K562 (cell line): ENCODE measurements at regions not wholly inside any gene's neighbourhood (a gene's known extent, or its start where the extent isn't known, plus 50 kb on each side); places are given as distances from the start of the nearest gene placed in this dataset.

ENCODE experiments used
- ATAC-seq: fragments of 200-7000 bp; cut with Tn5 transposase; 3 replicates; pipeline ENCODE4 v1.9.1; 2020; ENCODE audit warnings: moderate library complexity
- BruUV-seq: library from RNA; stranded (reverse); fragments of 400-500 nt; replicated peaks from 2 replicates; lab custom pipeline; 2021; lab: Mats Ljungman, UMichigan
- CTCF ChIA-PET: fragments of 300-600 bp; formaldehyde crosslinking; extraction: SDS; loops from one replicate; lab custom pipeline; 2021; ENCODE audit warnings: low intra/inter-chr PET ratio; lab: Yijun Ruan, JAX
- POLR2A ChIA-PET: fragments of 300-600, 350-650 bp; sonication (Branson Sonifier 250); formaldehyde crosslinking; extraction: SDS; loops from one replicate; lab custom pipeline; 2021; ENCODE audit warnings: antibody characterized with exemption, inconsistent platforms; lab: Yijun Ruan, JAX
- DNase-seq, 4 experiments: peaks; one replicate each; pipeline versions ENCODE4 v3.0.0 to v3.0.0-alpha.2; 2011 to 2018; ENCODE audit warnings: low spot score in 3 of 4, mixed read lengths in 3 of 4; ENCODE audit errors: extremely low read depth in 1 of 4
- FAIRE-seq: peaks from 2 replicates; lab custom pipeline; 2011; peaks lifted over from hg19 to GRCh38; lab: Jason Lieb, UNC
- H2AFZ ChIP-seq: 2 replicates; pipeline ENCODE4 v1.6.0; 2011; ENCODE audit warnings: low read depth, low read length, control low read depth, inconsistent platforms
- H3K27ac ChIP-seq: fragments of 200-600 bp; 3 replicates; pipeline ENCODE4 v1.8.0; 2011; ENCODE audit warnings: low read depth, mild to moderate bottlenecking, control low read depth, inconsistent platforms, low read length, moderate library complexity, mixed read lengths; ENCODE audit errors: extremely low read depth
- H3K27me3 ChIP-seq, 2 experiments: fragments of 300-600 bp in 1 of 2; 2 replicates in 1 of 2; 3 replicates in 1 of 2; pipeline versions ENCODE4 v1.6.0 to v1.8.0; 2011; ENCODE audit warnings: inconsistent platforms in 2 of 2, low read length in 2 of 2, mild to moderate bottlenecking in 1 of 2, mixed read lengths in 1 of 2, moderate library complexity in 1 of 2; ENCODE audit not compliant: control insufficient read depth in 2 of 2, insufficient read depth in 2 of 2
- H3K36me3 ChIP-seq: fragments of 300-600 bp; 3 replicates; pipeline ENCODE4 v1.8.0; 2011; ENCODE audit warnings: mild to moderate bottlenecking, low read length, inconsistent platforms; ENCODE audit not compliant: control insufficient read depth, insufficient read depth
- H3K4me1 ChIP-seq, 2 experiments: fragments of 200-600 bp in 1 of 2; replicated peaks in 1 of 2; 2 replicates in 1 of 2; 3 replicates in 1 of 2; pipeline versions ENCODE4 v1.5.1 to v1.8.0; 2011; ENCODE audit warnings: inconsistent platforms in 2 of 2, low read length in 2 of 2, mild to moderate bottlenecking in 1 of 2, mixed read lengths in 1 of 2, moderate library complexity in 1 of 2; ENCODE audit not compliant: control insufficient read depth in 2 of 2, insufficient read depth in 2 of 2
- H3K4me2 ChIP-seq: 2 replicates; pipeline ENCODE4 v1.6.1; 2011; ENCODE audit warnings: low read length, control low read depth, inconsistent platforms, mixed read lengths; ENCODE audit not compliant: insufficient read depth
- H3K4me3 ChIP-seq: fragments of 200-600 bp; sonication (generic), shearing (Covaris generic); 2 replicates; pipeline ENCODE4 v1.5.1; 2016; ENCODE audit warnings: control low read depth, inconsistent platforms
- H3K79me2 ChIP-seq: fragments of 200-600 bp; 3 replicates; pipeline ENCODE4 v1.8.0; 2011; ENCODE audit warnings: low read length, inconsistent platforms; ENCODE audit not compliant: control insufficient read depth, insufficient read depth
- H3K9ac ChIP-seq, 2 experiments: 2 replicates each; pipeline versions ENCODE4 v1.6.0 to v1.6.1; 2011; ENCODE audit warnings: low read depth in 2 of 2, low read length in 2 of 2, control low read depth in 1 of 2, inconsistent platforms in 1 of 2, mild to moderate bottlenecking in 1 of 2, mixed read lengths in 1 of 2; ENCODE audit not compliant: insufficient read depth in 1 of 2
- H3K9me1 ChIP-seq: one replicate; pipeline ENCODE4 v1.6.0; 2011; ENCODE audit warnings: inconsistent platforms, mild to moderate bottlenecking, low read length, moderate library complexity; ENCODE audit not compliant: control insufficient read depth, insufficient read depth
- H3K9me3 ChIP-seq: replicated peaks from 2 replicates; pipeline ENCODE4 v1.5.1; 2011; ENCODE audit warnings: low read depth, low read length, inconsistent platforms; ENCODE audit not compliant: control insufficient read depth, insufficient read depth
- H4K20me1 ChIP-seq: replicated peaks from 2 replicates; pipeline ENCODE4 v1.6.1; 2011; ENCODE audit warnings: low read length, inconsistent platforms, mixed read lengths; ENCODE audit not compliant: control insufficient read depth, insufficient read depth
- ARNT ChIP-seq, 2 experiments: fragments of 450-650 bp; IDR thresholded peaks; 2 replicates each; pipeline ENCODE4 v1.6.1; 2016; ENCODE audit warnings: mild to moderate bottlenecking in 1 of 2
- DPF2 ChIP-seq: fragments of 450-650 bp; IDR thresholded peaks from 2 replicates; pipeline ENCODE4 v1.6.1; 2016
- IRF2 ChIP-seq: sonication (generic); formaldehyde crosslinking; IDR thresholded peaks from 2 replicates; pipeline ENCODE4 v1.8.1; 2022; ENCODE audit warnings: mild to moderate bottlenecking, missing genetic modification reagents
- KHSRP ChIP-seq: fragments of 450-650 bp; IDR thresholded peaks from 2 replicates; pipeline ENCODE4 v1.6.1; 2017
- KLF13 ChIP-seq: fragments of 450-650 bp; IDR thresholded peaks from 2 replicates; pipeline ENCODE4 v1.6.1; 2016; ENCODE audit warnings: missing genetic modification characterization, low read depth, mild to moderate bottlenecking, missing compliant biosample characterization, moderate library complexity, borderline replicate concordance
- STAT6 ChIP-seq: sonication (generic); formaldehyde crosslinking; IDR thresholded peaks from 2 replicates; pipeline ENCODE4 v1.8.1; 2023; ENCODE audit warnings: mild to moderate bottlenecking, missing genetic modification reagents
- TCF7L2 ChIP-seq: fragments of 150-350 bp; IDR thresholded peaks from 2 replicates; pipeline ENCODE4 v1.6.1; 2016; ENCODE audit warnings: low read depth, mild to moderate bottlenecking, low read length, moderate library complexity
- TEAD2 ChIP-seq: fragments of 450-650 bp; IDR thresholded peaks from 2 replicates; pipeline ENCODE4 v1.6.1; 2016; ENCODE audit warnings: missing genetic modification characterization, control low read depth, missing compliant biosample characterization
- XRCC3 ChIP-seq: fragments of 450-650 bp; IDR thresholded peaks from 2 replicates; pipeline ENCODE4 v1.6.1; 2017; ENCODE audit warnings: mild to moderate bottlenecking, moderate library complexity
- ZNF165 ChIP-seq: fragments of 250-450 bp; sonication (Bioruptor Pico); IDR thresholded peaks from 2 replicates; pipeline ENCODE4 v1.4.0; 2020; ENCODE audit warnings: borderline replicate concordance
- ZNF408 ChIP-seq: fragments of 250-450 bp; sonication (Bioruptor Pico); IDR thresholded peaks from 2 replicates; pipeline ENCODE4 v1.4.0; 2020; ENCODE audit warnings: low read depth, mild to moderate bottlenecking, moderate library complexity
- ZNF75A ChIP-seq: fragments of 450-650 bp; formaldehyde crosslinking; IDR thresholded peaks from 2 replicates; pipeline ENCODE4 v1.4.0; 2020; ENCODE audit warnings: mild to moderate bottlenecking
- WGBS: fragments of 100-300 bp; shearing (Covaris generic); methylation state at CpG from one replicate; pipeline ENCODE4 v1.1.6; 2016; ENCODE audit warnings: low coverage, mixed read lengths; ENCODE audit not compliant: insufficient coverage; ENCODE audit errors: missing lambda C conversion rate; 5-methylcytosine and 5-hydroxymethylcytosine counted together
- in situ Hi-C: fragments of 300-500 bp; cut with MboI; formaldehyde crosslinking; loops from 4 replicates; pipeline ENCODE4 v1.15.0; 2018; ENCODE audit warnings: inconsistent platforms, mixed read lengths
- intact Hi-C: fragments of 100-400 bp; cut with micrococcal nuclease; formaldehyde crosslinking; loops from 2 replicates; pipeline ENCODE4 v1.14.2; 2022
- TF ChIP-seq, protein P1 (sequence below), 2 experiments: fragments of 450-650 bp; IDR thresholded peaks; 2 replicates each; pipeline ENCODE4 v1.6.1; 2016
- TF ChIP-seq, protein P2 (sequence below): fragments of 250-450 bp; sonication (Bioruptor Pico); IDR thresholded peaks from 2 replicates; pipeline ENCODE4 v1.8.0; 2022; ENCODE audit warnings: moderate library complexity, mild to moderate bottlenecking, inconsistent platforms

- in situ Hi-C loops (no loop called here), intact Hi-C loops (no loop called here)
- no peak overlapping the region for H3K9ac ChIP-seq
- TF ChIP-seq TEAD2 (no peak), ZNF408 (no peak), KHSRP (no peak), DPF2 (no peak), KLF13 (tag) (no peak)
- TF ChIP-seq, all 486 proteins: peak for 0
- 0% methylated on average over 3 of the region's 3 CpGs for WGBS
- no peaks in the 10 kb centered on the region for H3K36me3 ChIP-seq
- H3K4me3 ChIP-seq: no peak overlapping the region
- FAIRE-seq (no peak), ATAC-seq (no peak), DNase-seq (no peak)
- H3K9me1 ChIP-seq: no peaks in the 10 kb centered on the region
- H3K4me1 ChIP-seq: no peaks in the 10 kb centered on the region
- POLR2A ChIA-PET: no interaction called here
- no peak overlapping the region for H3K4me2 ChIP-seq
- no peak overlapping the region for H3K27ac ChIP-seq
- no peaks in the 10 kb centered on the region for H4K20me1 ChIP-seq
- no peak overlapping the region for H2AFZ ChIP-seq
- no peaks in the 10 kb centered on the region for H3K27me3 ChIP-seq
- CTCF ChIA-PET: no interaction called here
- no peaks in the 10 kb centered on the region for H3K9me3 ChIP-seq
- BruUV-seq: no TSS peak
- no peaks in the 10 kb centered on the region for H3K79me2 ChIP-seq
Observed at GRCh38 chr16:52227851-52228250, 319.1 kb downstream of the TOX3 start.

- H3K79me2 ChIP-seq: no peaks in the 10 kb centered on the region
- no peaks in the 10 kb centered on the region for H3K4me1 ChIP-seq
- DNase-seq (no peak), ATAC-seq (no peak), FAIRE-seq (no peak)
- POLR2A ChIA-PET: no interaction called here
- H3K9me3 ChIP-seq: no peaks in the 10 kb centered on the region
- intact Hi-C loops: no loop called here
- CTCF ChIA-PET: no interaction called here
- H3K27ac ChIP-seq: no peak overlapping the region
- no peak overlapping the region for H3K9ac ChIP-seq
- no peaks in the 10 kb centered on the region for H3K36me3 ChIP-seq
- no peak overlapping the region for H3K4me2 ChIP-seq
- no peaks in the 10 kb centered on the region for H3K9me1 ChIP-seq
- WGBS: 2% methylated on average over 4 of the region's 4 CpGs
- no peaks in the 10 kb centered on the region for H4K20me1 ChIP-seq
- in situ Hi-C loops: no loop called here
- H3K27me3 ChIP-seq: no peaks in the 10 kb centered on the region
- H3K4me3 ChIP-seq: no peak overlapping the region
- BruUV-seq: no TSS peak
- no peak overlapping the region for H2AFZ ChIP-seq
- no peak for TF ChIP-seq ARNT (IDR thresholded peaks at IDR 0.05)
- TF ChIP-seq STAT6 (CRISPR knock-in tag): no peak
- TF ChIP-seq, protein P1, sequence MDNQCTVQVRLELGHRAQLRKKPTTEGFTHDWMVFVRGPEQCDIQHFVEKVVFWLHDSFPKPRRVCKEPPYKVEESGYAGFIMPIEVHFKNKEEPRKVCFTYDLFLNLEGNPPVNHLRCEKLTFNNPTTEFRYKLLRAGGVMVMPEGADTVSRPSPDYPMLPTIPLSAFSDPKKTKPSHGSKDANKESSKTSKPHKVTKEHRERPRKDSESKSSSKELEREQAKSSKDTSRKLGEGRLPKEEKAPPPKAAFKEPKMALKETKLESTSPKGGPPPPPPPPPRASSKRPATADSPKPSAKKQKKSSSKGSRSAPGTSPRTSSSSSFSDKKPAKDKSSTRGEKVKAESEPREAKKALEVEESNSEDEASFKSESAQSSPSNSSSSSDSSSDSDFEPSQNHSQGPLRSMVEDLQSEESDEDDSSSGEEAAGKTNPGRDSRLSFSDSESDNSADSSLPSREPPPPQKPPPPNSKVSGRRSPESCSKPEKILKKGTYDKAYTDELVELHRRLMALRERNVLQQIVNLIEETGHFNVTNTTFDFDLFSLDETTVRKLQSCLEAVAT (IDR thresholded peaks at IDR 0.05): no peak
- TF ChIP-seq, protein P2, sequence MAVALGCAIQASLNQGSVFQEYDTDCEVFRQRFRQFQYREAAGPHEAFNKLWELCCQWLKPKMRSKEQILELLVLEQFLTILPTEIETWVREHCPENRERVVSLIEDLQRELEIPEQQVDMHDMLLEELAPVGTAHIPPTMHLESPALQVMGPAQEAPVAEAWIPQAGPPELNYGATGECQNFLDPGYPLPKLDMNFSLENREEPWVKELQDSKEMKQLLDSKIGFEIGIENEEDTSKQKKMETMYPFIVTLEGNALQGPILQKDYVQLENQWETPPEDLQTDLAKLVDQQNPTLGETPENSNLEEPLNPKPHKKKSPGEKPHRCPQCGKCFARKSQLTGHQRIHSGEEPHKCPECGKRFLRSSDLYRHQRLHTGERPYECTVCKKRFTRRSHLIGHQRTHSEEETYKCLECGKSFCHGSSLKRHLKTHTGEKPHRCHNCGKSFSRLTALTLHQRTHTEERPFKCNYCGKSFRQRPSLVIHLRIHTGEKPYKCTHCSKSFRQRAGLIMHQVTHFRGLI (CRISPR knock-in tag): no peak
- no peak for TF ChIP-seq ZNF165 (CRISPR knock-in tag)
- no peak for TF ChIP-seq XRCC3
- no peak for TF ChIP-seq IRF2 (CRISPR knock-in tag)
- TF ChIP-seq ZNF75A: no peak
- TF ChIP-seq TCF7L2: no peak
Observed at GRCh38 chr16:52212841-52213240, 334.1 kb downstream of the TOX3 start.
